ENCODE measurements at regions not wholly inside any gene's neighbourhood (a gene's known extent, or its start where the extent isn't known, plus 50 kb on each side); places are given as distances from the start of the nearest gene placed in this dataset.
"Not testable (repeated sequence)": the region's sequence is repeated elsewhere in the genome, so short reads cannot be mapped to it uniquely, and the experiment has no call there.

- no peak for DNase-seq (ENCODE audit: low read depth)
- no peaks in the 10 kb centered on the region for H3K27me3 ChIP-seq (ENCODE audit: control insufficient read depth, insufficient read depth, low read length)
- TF ChIP-seq CTCF (IDR thresholded peaks at IDR 0.05; ENCODE audit: insufficient read depth, low read depth, low read length), result no peak
- no peaks in the 10 kb centered on the region for H3K36me3 ChIP-seq (ENCODE audit: control insufficient read depth, insufficient read depth, low read length)
- POLR2A ChIA-PET, result no interaction called here
- CTCF ChIA-PET, result interaction anchor here (0.6 kb wide), 1 partner anchor 9 kb away, joined by 3 read pairs; no protein-coding TSS in a partner anchor
- no peak overlapping the region for H3K4me3 ChIP-seq (ENCODE audit: low read depth, low read length)
Measured at GRCh38 chr4:184335520-184335919, 117.8 kb upstream of the ENPP6 start.

- POLR2A ChIA-PET; H3K36me3 ChIP-seq (ENCODE audit: control insufficient read depth, insufficient read depth, low read length); H3K4me3 ChIP-seq (ENCODE audit: low read depth, low read length); DNase-seq (ENCODE audit: low read depth); H3K27me3 ChIP-seq (ENCODE audit: control insufficient read depth, insufficient read depth, low read length); CTCF ChIA-PET: not testable (repeated sequence)
Measured at GRCh38 chr4:184333446-184333845, 115.8 kb upstream of the ENPP6 start.

GRCh38 chr4:184331268-184331995, 113.8 kb upstream of the ENPP6 start:
- TF ChIP-seq CTCF (IDR thresholded peaks at IDR 0.05; ENCODE audit: insufficient read depth, low read depth, low read length), result no peak
- no peak for DNase-seq (ENCODE audit: low read depth)
- POLR2A ChIA-PET, result no interaction called here
- peaks cover 4% of the 10 kb centered on the region for H3K27me3 ChIP-seq (ENCODE audit: control insufficient read depth, insufficient read depth, low read length)
- CTCF ChIA-PET, result no interaction called here
- H3K4me3 ChIP-seq (ENCODE audit: low read depth, low read length), result no peak overlapping the region
- no peaks in the 10 kb centered on the region for H3K36me3 ChIP-seq (ENCODE audit: control insufficient read depth, insufficient read depth, low read length)

- H3K27me3 ChIP-seq (ENCODE audit: control insufficient read depth, insufficient read depth, low read length); CTCF ChIA-PET; H3K4me3 ChIP-seq (ENCODE audit: low read depth, low read length); H3K36me3 ChIP-seq (ENCODE audit: control insufficient read depth, insufficient read depth, low read length); DNase-seq (ENCODE audit: low read depth); POLR2A ChIA-PET: not testable (repeated sequence)
Measured at GRCh38 chr4:184330517-184331094, 112.9 kb upstream of the ENPP6 start.

- DNase-seq (ENCODE audit: low read depth), result no peak
- Histone ChIP-seq H3K4me3 (ENCODE audit: low read depth, low read length) (no peak overlapping the region), H3K36me3 (ENCODE audit: control insufficient read depth, insufficient read depth, low read length) (no peaks in the 10 kb centered on the region), H3K27me3 (ENCODE audit: control insufficient read depth, insufficient read depth, low read length) (peaks cover 4% of the 10 kb centered on the region)
- TF ChIP-seq CTCF (IDR thresholded peaks at IDR 0.05; ENCODE audit: insufficient read depth, low read depth, low read length), result no peak
- POLR2A ChIA-PET, result no interaction called here
- CTCF ChIA-PET, result no interaction called here
Measured at GRCh38 chr4:184329659-184330400, 112.2 kb upstream of the ENPP6 start.

GRCh38 chr4:184329235-184329634, 111.6 kb upstream of the ENPP6 start:
- no peak for DNase-seq (ENCODE audit: low read depth)
- no peak overlapping the region for H3K4me3 ChIP-seq (ENCODE audit: low read depth, low read length)
- peaks cover 4% of the 10 kb centered on the region for H3K27me3 ChIP-seq (ENCODE audit: control insufficient read depth, insufficient read depth, low read length)
- TF ChIP-seq CTCF (IDR thresholded peaks at IDR 0.05; ENCODE audit: insufficient read depth, low read depth, low read length), result no peak
- ChIA-PET CTCF (interaction anchor here (0.9 to 1.2 kb wide), 2 partner anchors 8 to 17 kb away, joined by 3 read pairs; no protein-coding TSS in a partner anchor), POLR2A (no interaction called here)
- no peaks in the 10 kb centered on the region for H3K36me3 ChIP-seq (ENCODE audit: control insufficient read depth, insufficient read depth, low read length)
